Activated T-cell treated with anti-CD3 and anti-CD28 coated beads for 4 hours (primary cell): ENCODE measurements at regions not wholly inside any gene's neighbourhood (a gene's known extent, or its start where the extent isn't known, plus 50 kb on each side); places are given as distances from the start of the nearest gene placed in this dataset.

ENCODE experiments used
- DNase-seq: peaks from one replicate; pipeline ENCODE4 v3.0.0-alpha.2; 2020

GRCh38 chr16:86306811-86307513 is 203.4 kb upstream of the FOXF1 start:
- DNase-seq = no peak

- no peak for DNase-seq
Measured at GRCh38 chr16:86307514-86307903, 202.8 kb upstream of the FOXF1 start.

GRCh38 chr16:86308514-86308913 is 201.8 kb upstream of the FOXF1 start:
- no peak for DNase-seq

- no peak for DNase-seq
Measured at GRCh38 chr16:86313631-86314030, 196.7 kb upstream of the FOXF1 start.

- no peak for DNase-seq
Measured at GRCh38 chr16:86314402-86315025, 195.8 kb upstream of the FOXF1 start.

GRCh38 chr16:86316967-86317812 is 193.1 kb upstream of the FOXF1 start:
- no peak for DNase-seq

- DNase-seq = no peak
Measured at GRCh38 chr16:86317813-86318650, 192.3 kb upstream of the FOXF1 start.

- DNase-seq = no peak
Measured at GRCh38 chr16:86319585-86320236, 190.6 kb upstream of the FOXF1 start.

- DNase-seq = no peak
Measured at GRCh38 chr16:86320237-86320595, 190.1 kb upstream of the FOXF1 start.

GRCh38 chr16:86321491-86321890 is 188.8 kb upstream of the FOXF1 start:
- DNase-seq = no peak

- no peak for DNase-seq
Measured at GRCh38 chr16:86322283-86322682, 188.0 kb upstream of the FOXF1 start.

GRCh38 chr16:86322806-86323205 is 187.5 kb upstream of the FOXF1 start:
- no peak for DNase-seq

- no peak for DNase-seq
Measured at GRCh38 chr16:86324320-86324719, 186.0 kb upstream of the FOXF1 start.

GRCh38 chr16:86325360-86325759 is 185.0 kb upstream of the FOXF1 start:
- DNase-seq = no peak

- no peak for DNase-seq
Measured at GRCh38 chr16:86325895-86326294, 184.4 kb upstream of the FOXF1 start.

GRCh38 chr16:86327321-86327720 is 183.0 kb upstream of the FOXF1 start:
- DNase-seq = no peak

- no peak for DNase-seq
Measured at GRCh38 chr16:86330906-86331305, 179.4 kb upstream of the FOXF1 start.

- no peak for DNase-seq
Measured at GRCh38 chr16:86334079-86334635, 176.2 kb upstream of the FOXF1 start.

- DNase-seq = no peak
Measured at GRCh38 chr16:86335266-86336172, 174.8 kb upstream of the FOXF1 start.

- no peak for DNase-seq
Measured at GRCh38 chr16:86337138-86337537, 173.2 kb upstream of the FOXF1 start.
